MM.1S (cell line): ENCODE measurements at regions not wholly inside any gene's neighbourhood (a gene's known extent, or its start where the extent isn't known, plus 50 kb on each side); places are given as distances from the start of the nearest gene placed in this dataset.
"Not testable (repeated sequence)": the region's sequence is repeated elsewhere in the genome, so short reads cannot be mapped to it uniquely, and the experiment has no call there.

Source experiments
- DNase-seq: peaks from one replicate; pipeline ENCODE4 v3.0.0-alpha.2; 2015
- H2AFZ ChIP-seq: fragments of 300-600 bp; sonication (generic); 2 replicates; pipeline ENCODE4 v1.6.0; 2016; ENCODE audit warnings: antibody characterized with exemption, low read length
- H3F3A ChIP-seq: fragments of 300-600 bp; sonication (generic); 2 replicates; pipeline ENCODE4 v1.6.1; 2016; ENCODE audit warnings: mild to moderate bottlenecking, antibody characterized with exemption, low read length, moderate library complexity, mixed read lengths; ENCODE audit not compliant: insufficient read depth
- H3K27ac ChIP-seq: fragments of 300-600 bp; sonication (generic); 2 replicates; pipeline ENCODE4 v1.5.1; 2016; ENCODE audit warnings: mild to moderate bottlenecking, low read length
- H3K27me3 ChIP-seq: fragments of 300-600 bp; sonication (generic); replicated peaks from 2 replicates; pipeline ENCODE4 v1.6.0; 2016; ENCODE audit warnings: low read length; ENCODE audit not compliant: insufficient read depth
- H3K36me3 ChIP-seq: fragments of 300-600 bp; sonication (generic); replicated peaks from 2 replicates; pipeline ENCODE4 v1.6.1; 2016; ENCODE audit warnings: mild to moderate bottlenecking, low read length, mixed read lengths; ENCODE audit not compliant: insufficient read depth
- H3K4me1 ChIP-seq: fragments of 300-600 bp; sonication (generic); 2 replicates; pipeline ENCODE4 v1.6.1; 2016; ENCODE audit warnings: low read length, mixed read lengths
- H3K4me2 ChIP-seq: fragments of 300-600 bp; sonication (generic); 2 replicates; pipeline ENCODE4 v1.6.0; 2016; ENCODE audit warnings: low read depth, low read length
- H3K4me3 ChIP-seq: fragments of 300-600 bp; sonication (generic); 2 replicates; pipeline ENCODE4 v1.5.1; 2016; ENCODE audit warnings: low read length, mixed read lengths
- H3K79me2 ChIP-seq: fragments of 300-600 bp; sonication (generic); 2 replicates; pipeline ENCODE4 v1.6.1; 2016; ENCODE audit warnings: mixed run types, low read length, mixed read lengths
- H3K9ac ChIP-seq: fragments of 300-600 bp; sonication (generic); 2 replicates; pipeline ENCODE4 v1.6.1; 2016; ENCODE audit warnings: low read length, mixed read lengths
- H3K9me2 ChIP-seq: fragments of 300-600 bp; sonication (generic); replicated peaks from 2 replicates; pipeline ENCODE4 v1.6.1; 2016; ENCODE audit warnings: mild to moderate bottlenecking, low read length, mixed read lengths; ENCODE audit not compliant: insufficient read depth
- H3K9me3 ChIP-seq: fragments of 300-600 bp; sonication (generic); replicated peaks from 2 replicates; pipeline ENCODE4 v1.6.1; 2016; ENCODE audit warnings: mild to moderate bottlenecking, low read length, mixed read lengths; ENCODE audit not compliant: insufficient read depth
- H4K20me1 ChIP-seq: fragments of 300-600 bp; sonication (generic); 2 replicates; pipeline ENCODE4 v1.6.1; 2016; ENCODE audit warnings: mild to moderate bottlenecking, low read length, moderate library complexity, mixed read lengths; ENCODE audit not compliant: insufficient read depth
- EZH2 ChIP-seq: fragments of 300-600 bp; sonication (generic); optimal IDR thresholded peaks from 2 replicates; pipeline ENCODE3; 2017; ENCODE audit warnings: low read depth, mild to moderate bottlenecking, antibody characterized with exemption, low read length, mixed read lengths
- EZH2phosphoT487 ChIP-seq: fragments of 300-600 bp; sonication (generic); IDR thresholded peaks from 2 replicates; pipeline ENCODE4 v1.6.1; 2018; ENCODE audit warnings: antibody characterized with exemption, low read length
- TF ChIP-seq, protein P1 (sequence below): fragments of 300-600 bp; sonication (generic); IDR thresholded peaks from 2 replicates; pipeline ENCODE4 v1.5.1; 2016; ENCODE audit warnings: antibody characterized with exemption, low read length, mixed read lengths

DNA sequence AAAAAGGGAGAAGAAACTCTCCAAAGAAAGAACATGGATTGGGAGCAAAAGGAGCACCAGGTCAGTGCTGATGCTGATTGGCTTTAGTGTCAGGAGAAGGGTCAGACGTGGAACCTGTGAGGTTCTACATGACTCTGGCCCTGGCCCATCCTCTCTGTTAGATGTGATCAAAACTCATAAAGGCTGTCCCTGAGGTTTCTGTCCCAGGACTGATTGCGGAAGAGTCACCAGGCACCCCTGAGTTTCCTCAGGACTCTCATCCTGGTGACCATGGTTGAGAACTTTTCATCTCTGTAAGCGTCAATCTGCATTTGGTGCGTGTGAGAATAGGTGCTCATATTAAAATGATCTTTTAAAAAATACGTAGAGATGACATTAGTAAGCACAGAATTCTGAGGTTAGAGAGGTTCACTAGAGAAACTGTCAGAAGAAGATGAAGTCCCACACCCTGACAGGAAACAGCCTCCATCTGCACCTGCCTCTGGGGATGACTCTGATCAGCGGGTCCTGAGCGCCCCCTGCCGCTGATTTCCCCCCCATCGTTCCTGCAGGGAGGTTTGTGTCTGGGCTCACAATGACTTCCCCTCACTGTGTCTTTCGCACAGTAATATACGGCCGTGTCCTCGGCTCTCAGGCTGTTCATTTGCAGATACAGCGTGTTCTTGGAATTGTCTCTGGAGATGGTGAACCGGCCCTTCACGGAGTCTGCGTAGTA, 741.8 kb downstream of the TMEM121 start:
- no peak overlapping the region for H3K4me2 ChIP-seq
- H3K27me3 ChIP-seq, result no peaks in the 10 kb centered on the region
- no peak for DNase-seq
- no peaks in the 10 kb centered on the region for H3K9me2 ChIP-seq
- no peaks in the 10 kb centered on the region for H3K4me1 ChIP-seq
- no peaks in the 10 kb centered on the region for H3K36me3 ChIP-seq
- TF ChIP-seq EZH2phosphoT487 (no peak), EZH2 (no peak)
- TF ChIP-seq, protein P1, sequence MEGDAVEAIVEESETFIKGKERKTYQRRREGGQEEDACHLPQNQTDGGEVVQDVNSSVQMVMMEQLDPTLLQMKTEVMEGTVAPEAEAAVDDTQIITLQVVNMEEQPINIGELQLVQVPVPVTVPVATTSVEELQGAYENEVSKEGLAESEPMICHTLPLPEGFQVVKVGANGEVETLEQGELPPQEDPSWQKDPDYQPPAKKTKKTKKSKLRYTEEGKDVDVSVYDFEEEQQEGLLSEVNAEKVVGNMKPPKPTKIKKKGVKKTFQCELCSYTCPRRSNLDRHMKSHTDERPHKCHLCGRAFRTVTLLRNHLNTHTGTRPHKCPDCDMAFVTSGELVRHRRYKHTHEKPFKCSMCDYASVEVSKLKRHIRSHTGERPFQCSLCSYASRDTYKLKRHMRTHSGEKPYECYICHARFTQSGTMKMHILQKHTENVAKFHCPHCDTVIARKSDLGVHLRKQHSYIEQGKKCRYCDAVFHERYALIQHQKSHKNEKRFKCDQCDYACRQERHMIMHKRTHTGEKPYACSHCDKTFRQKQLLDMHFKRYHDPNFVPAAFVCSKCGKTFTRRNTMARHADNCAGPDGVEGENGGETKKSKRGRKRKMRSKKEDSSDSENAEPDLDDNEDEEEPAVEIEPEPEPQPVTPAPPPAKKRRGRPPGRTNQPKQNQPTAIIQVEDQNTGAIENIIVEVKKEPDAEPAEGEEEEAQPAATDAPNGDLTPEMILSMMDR, result no peak
- H3F3A ChIP-seq, result no peaks in the 10 kb centered on the region
- no peaks in the 10 kb centered on the region for H3K9me3 ChIP-seq
- no peaks in the 10 kb centered on the region for H4K20me1 ChIP-seq
- no peaks in the 10 kb centered on the region for H3K79me2 ChIP-seq
- H3K9ac ChIP-seq, result no peak overlapping the region
- H3K4me3 ChIP-seq, result no peak overlapping the region
- H2AFZ ChIP-seq, result no peak overlapping the region
- H3K27ac ChIP-seq, result no peak overlapping the region

DNA sequence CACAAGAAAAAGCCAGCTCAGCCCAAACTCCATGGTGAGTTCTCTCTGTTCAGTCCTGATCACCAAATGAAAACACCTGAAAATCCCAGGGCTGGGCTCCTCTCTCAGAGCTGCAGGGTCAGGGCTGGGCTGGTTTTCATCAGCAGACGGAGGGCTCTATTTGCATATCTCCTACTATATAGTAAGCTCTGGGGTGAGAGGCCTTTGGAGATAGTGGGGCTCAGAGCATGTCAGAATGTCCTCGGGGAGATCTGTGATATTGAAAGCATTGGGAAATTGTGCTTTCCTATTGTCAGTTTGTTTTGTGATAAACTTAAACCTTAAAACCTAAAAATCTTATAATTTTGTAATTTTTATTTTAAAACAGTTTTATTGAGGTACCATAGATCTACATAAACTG, 742.6 kb downstream of the TMEM121 start:
- Histone ChIP-seq H3K79me2 (no peaks in the 10 kb centered on the region), H3K27ac (no peak overlapping the region), H3K4me2 (no peak overlapping the region), H3F3A (no peaks in the 10 kb centered on the region), H3K4me3 (no peak overlapping the region), H3K9ac (no peak overlapping the region), H4K20me1 (no peaks in the 10 kb centered on the region), H2AFZ (no peak overlapping the region), H3K36me3 (no peaks in the 10 kb centered on the region), H3K9me2 (no peaks in the 10 kb centered on the region), H3K27me3 (no peaks in the 10 kb centered on the region), H3K9me3 (no peaks in the 10 kb centered on the region), H3K4me1 (no peaks in the 10 kb centered on the region)
- DNase-seq, result no peak
- TF ChIP-seq EZH2 (no peak), EZH2phosphoT487 (no peak)
- TF ChIP-seq, protein P1, result no peak

DNA sequence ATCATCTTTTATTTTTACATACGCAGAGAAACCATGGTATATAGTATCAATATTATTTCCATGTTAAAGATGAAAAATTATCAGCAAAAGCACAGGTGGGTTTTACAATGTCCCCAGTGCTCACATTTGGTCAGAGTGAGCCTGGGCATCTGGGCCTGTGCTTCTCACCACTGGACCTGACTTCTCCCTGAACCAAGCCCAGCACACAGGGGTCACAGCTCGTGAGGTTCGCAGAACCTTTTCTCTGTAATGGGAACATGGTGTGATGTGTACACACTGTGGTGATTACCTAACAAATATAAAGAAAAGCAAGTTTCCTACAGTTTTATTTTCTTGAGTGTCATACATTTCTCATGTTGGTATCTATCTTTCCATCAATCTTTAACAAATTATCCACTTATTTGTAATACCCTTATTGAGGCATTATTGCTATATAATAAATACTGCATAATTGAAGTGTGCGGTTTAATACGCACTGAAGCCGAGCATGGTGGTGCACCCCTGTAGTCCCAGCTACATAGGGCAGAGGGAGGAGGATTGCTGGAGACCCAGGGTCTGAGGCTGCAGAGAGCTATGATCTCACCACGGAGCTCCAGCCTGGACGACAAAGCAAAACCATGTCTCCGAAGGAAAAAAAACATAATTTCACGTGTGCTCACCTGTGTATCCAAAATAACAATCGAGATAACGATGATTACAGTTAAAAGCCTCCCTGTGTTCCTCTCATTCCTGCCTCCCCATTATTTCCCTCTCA, 743.2 kb downstream of the TMEM121 start:
- no peaks in the 10 kb centered on the region for H4K20me1 ChIP-seq
- H3F3A ChIP-seq, result no peaks in the 10 kb centered on the region
- H3K9me3 ChIP-seq, result no peaks in the 10 kb centered on the region
- H3K27me3 ChIP-seq, result no peaks in the 10 kb centered on the region
- TF ChIP-seq EZH2 (no peak), EZH2phosphoT487 (no peak)
- TF ChIP-seq, protein P1, result no peak
- H3K9ac ChIP-seq, result no peak overlapping the region
- no peaks in the 10 kb centered on the region for H3K4me1 ChIP-seq
- no peak overlapping the region for H3K27ac ChIP-seq
- H3K36me3 ChIP-seq, result no peaks in the 10 kb centered on the region
- DNase-seq, result no peak
- no peak overlapping the region for H3K4me3 ChIP-seq
- H2AFZ ChIP-seq, result no peak overlapping the region
- no peaks in the 10 kb centered on the region for H3K9me2 ChIP-seq
- H3K4me2 ChIP-seq, result no peak overlapping the region
- no peaks in the 10 kb centered on the region for H3K79me2 ChIP-seq

DNA sequence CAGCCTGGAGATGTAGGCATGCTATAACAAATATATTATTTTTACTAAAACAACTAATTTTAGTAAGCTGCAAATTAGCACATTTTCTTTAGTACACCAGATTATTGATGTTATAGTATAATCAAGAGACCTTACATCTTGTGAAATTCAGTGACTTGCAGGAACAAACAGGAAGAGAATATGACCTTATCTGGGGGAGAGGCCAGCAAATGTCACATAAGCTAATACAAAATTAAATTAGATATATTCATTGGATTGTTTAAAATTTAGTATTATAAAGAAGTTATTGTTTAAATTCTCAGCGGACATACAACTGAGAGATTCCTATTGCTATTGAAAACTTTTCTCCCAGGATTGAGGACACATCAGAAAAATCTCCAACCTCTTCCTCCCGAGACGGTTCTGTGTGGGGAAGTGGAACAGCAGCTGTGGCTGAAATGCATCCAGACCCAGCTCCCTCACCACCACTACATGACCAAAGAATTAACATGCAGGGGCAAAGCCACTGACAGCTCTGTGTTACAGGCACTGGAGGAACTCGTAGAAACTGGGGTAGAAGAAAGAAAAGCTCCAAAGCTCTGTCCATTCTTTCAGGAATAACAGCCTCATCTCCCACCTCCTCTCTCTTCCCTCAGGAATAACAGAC, 744.2 kb downstream of the TMEM121 start:
- H3K4me1 ChIP-seq, H3K36me3 ChIP-seq, H4K20me1 ChIP-seq, H3K79me2 ChIP-seq, DNase-seq, H3K27ac ChIP-seq, H3K9ac ChIP-seq, H3K4me3 ChIP-seq, H3F3A ChIP-seq, H2AFZ ChIP-seq, H3K4me2 ChIP-seq, H3K9me2 ChIP-seq, H3K9me3 ChIP-seq, H3K27me3 ChIP-seq: not testable (repeated sequence)
